ENCODE measurements at regions not wholly inside any gene's neighbourhood (a gene's known extent, or its start where the extent isn't known, plus 50 kb on each side); places are given as distances from the start of the nearest gene placed in this dataset.

GRCh38 chr22:22978637-22979036 lies 91.0 kb downstream of the IGLL5 start:
- ATAC-seq = no peak

GRCh38 chr22:22979121-22979724 lies 91.1 kb upstream of the GNAZ start:
- ChIA-PET POLR2A (no interaction called here), CTCF (no interaction called here)
- Mint-ChIP-seq H3K27ac (no peak overlapping the region), H3K4me1 (ENCODE audit: low read depth) (peaks cover 12% of the 10 kb centered on the region), H3K9me3 (peaks cover 7% of the 10 kb centered on the region), H3K4me3 (no peak overlapping the region), H3K27me3 (peaks cover 6% of the 10 kb centered on the region), H3K36me3 (ENCODE audit: low read depth) (no peaks in the 10 kb centered on the region)
- no peak for DNase-seq
- ATAC-seq = no peak
- intact Hi-C loops (cut with micrococcal nuclease) = no loop called here
- TF ChIP-seq CTCF (IDR thresholded peaks at IDR 0.05) = no peak

More at GRCh38 chr22:22978637-22979036, 91.0 kb downstream of the IGLL5 start:
- CTCF ChIA-PET = no interaction called here
- intact Hi-C loops (cut with micrococcal nuclease) = no loop called here
- Mint-ChIP-seq H3K4me3 (no peak overlapping the region), H3K27me3 (peaks cover 6% of the 10 kb centered on the region), H3K27ac (no peak overlapping the region), H3K9me3 (peaks cover 7% of the 10 kb centered on the region), H3K36me3 (ENCODE audit: low read depth) (no peaks in the 10 kb centered on the region), H3K4me1 (ENCODE audit: low read depth) (peaks cover 12% of the 10 kb centered on the region)
- no peak for TF ChIP-seq CTCF (IDR thresholded peaks at IDR 0.05)
- DNase-seq = no peak
- POLR2A ChIA-PET = no interaction called here

GRCh38 chr22:22979954-22980353 lies 90.4 kb upstream of the GNAZ start:
- intact Hi-C loops (cut with micrococcal nuclease) = no loop called here
- H3K27ac Mint-ChIP-seq = no peak overlapping the region
- no peak overlapping the region for H3K4me3 Mint-ChIP-seq
- peaks cover 5% of the 10 kb centered on the region for H3K27me3 Mint-ChIP-seq
- no peak for TF ChIP-seq CTCF (IDR thresholded peaks at IDR 0.05)
- H3K36me3 Mint-ChIP-seq (ENCODE audit: low read depth) = no peaks in the 10 kb centered on the region
- CTCF ChIA-PET = interaction anchor here (1.7 kb wide), 1 partner anchor 21 kb away, joined by 8 read pairs; no protein-coding TSS in a partner anchor
- H3K9me3 Mint-ChIP-seq = peaks cover 7% of the 10 kb centered on the region
- ATAC-seq (no peak), DNase-seq (no peak)
- POLR2A ChIA-PET = no interaction called here
- H3K4me1 Mint-ChIP-seq (ENCODE audit: low read depth) = peaks cover 14% of the 10 kb centered on the region

- CTCF ChIA-PET = interaction anchor here (1.6 to 1.7 kb wide), 2 partner anchors 23 kb away, joined by 7 to 8 read pairs; no protein-coding TSS in a partner anchor
- DNase-seq (no peak), ATAC-seq (no peak)
- H3K4me3 Mint-ChIP-seq = no peak overlapping the region
- H3K27me3 Mint-ChIP-seq = peaks cover 2% of the 10 kb centered on the region
- peaks cover 14% of the 10 kb centered on the region for H3K4me1 Mint-ChIP-seq (ENCODE audit: low read depth)
- H3K27ac Mint-ChIP-seq = no peak overlapping the region
- intact Hi-C loops (cut with micrococcal nuclease) = no loop called here
- TF ChIP-seq CTCF (IDR thresholded peaks at IDR 0.05) = no peak
- POLR2A ChIA-PET = no interaction called here
- H3K36me3 Mint-ChIP-seq (ENCODE audit: low read depth) = no peaks in the 10 kb centered on the region
- H3K9me3 Mint-ChIP-seq = peaks cover 7% of the 10 kb centered on the region
Observed at GRCh38 chr22:22981670-22982571, 88.4 kb upstream of the GNAZ start.

- no peak for TF ChIP-seq CTCF (IDR thresholded peaks at IDR 0.05)
- no peak for ATAC-seq
- intact Hi-C loops (cut with micrococcal nuclease) = no loop called here
- peaks cover 14% of the 10 kb centered on the region for H3K4me1 Mint-ChIP-seq (ENCODE audit: low read depth)
- H3K27ac Mint-ChIP-seq = no peak overlapping the region
- peaks cover 4% of the 10 kb centered on the region for H3K27me3 Mint-ChIP-seq
- peaks cover 7% of the 10 kb centered on the region for H3K9me3 Mint-ChIP-seq
- ChIA-PET CTCF (interaction anchor here (1.0 to 1.6 kb wide), 2 partner anchors 24 to 99 kb away, joined by 3 to 7 read pairs; no protein-coding TSS in a partner anchor), POLR2A (no interaction called here)
- H3K4me3 Mint-ChIP-seq = no peak overlapping the region
- no peak for DNase-seq
- no peaks in the 10 kb centered on the region for H3K36me3 Mint-ChIP-seq (ENCODE audit: low read depth)
Observed at GRCh38 chr22:22982616-22983015, 87.7 kb upstream of the GNAZ start.

All from activated CD8-positive, alpha-beta T cell treated with anti-CD3 and anti-CD28 coated beads for 36 hours (primary cell).